GM18502 (cell line): ENCODE measurements at regions not wholly inside any gene's neighbourhood (a gene's known extent, or its start where the extent isn't known, plus 50 kb on each side); places are given as distances from the start of the nearest gene placed in this dataset.

ENCODE experiments used
- ATAC-seq: cut with Tn5 transposase; IDR thresholded peaks from one replicate; pipeline ENCODE4 v1.9.1; 2021; ENCODE audit warnings: mild to moderate bottlenecking; ENCODE audit not compliant: unreplicated experiment, poor library complexity

DNA sequence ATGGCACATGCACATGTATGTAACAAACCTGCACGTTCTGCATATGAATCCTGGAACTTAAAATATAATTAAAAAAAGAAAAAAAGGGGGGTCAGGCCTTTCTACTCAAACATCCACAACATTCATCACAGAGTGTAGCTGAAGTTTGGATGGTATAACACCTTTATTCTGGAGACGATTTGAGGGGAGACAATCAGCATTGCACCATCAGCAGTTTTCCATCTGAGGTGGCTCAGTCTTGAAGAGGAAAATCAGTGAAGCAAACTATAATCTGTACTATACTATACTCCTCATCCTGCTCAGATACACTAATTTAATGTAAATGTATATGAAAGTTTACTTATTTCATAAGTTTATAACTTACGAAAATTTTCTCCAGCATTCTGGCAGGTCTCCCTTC lies 969.7 kb downstream of the SLITRK1 start:
- no peak for ATAC-seq

DNA sequence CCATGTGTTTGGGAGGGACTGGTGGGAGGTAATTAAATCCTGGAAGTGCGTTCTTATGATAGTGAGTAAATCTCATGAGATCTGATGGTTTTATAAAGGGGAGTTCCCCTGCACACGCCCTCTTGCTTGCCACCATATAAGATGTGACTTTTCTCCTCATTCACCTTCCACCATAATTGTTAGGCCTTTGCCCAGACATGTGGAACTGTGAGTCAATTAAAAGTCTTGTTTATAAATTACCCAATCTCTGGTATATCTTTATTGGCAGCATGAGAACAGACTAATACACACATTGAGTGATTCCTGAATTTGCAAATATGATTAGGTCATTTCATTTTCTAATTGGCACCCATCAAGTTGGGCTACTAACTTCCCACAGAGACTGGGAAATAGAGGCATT lies 977.2 kb downstream of the SLITRK1 start:
- no peak for ATAC-seq

DNA sequence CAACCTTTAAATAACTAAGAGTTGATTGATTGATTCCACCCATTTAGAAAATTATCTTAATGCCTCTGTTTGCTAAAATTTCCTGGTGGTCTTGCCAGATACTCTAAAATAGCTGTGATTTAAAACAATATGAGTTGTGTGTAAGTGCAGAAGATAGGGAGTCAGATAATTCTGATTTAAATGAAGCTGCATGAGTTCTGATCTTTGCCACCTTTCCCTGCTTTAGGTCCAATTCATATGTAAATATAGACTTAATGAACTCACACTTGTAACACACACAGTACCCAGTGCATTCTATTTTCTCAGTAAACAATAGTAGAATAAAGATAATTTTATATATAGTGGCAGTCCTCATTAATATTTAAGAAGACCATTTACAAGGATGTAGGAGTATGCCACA lies 981.8 kb downstream of the SLITRK1 start:
- ATAC-seq: no peak

DNA sequence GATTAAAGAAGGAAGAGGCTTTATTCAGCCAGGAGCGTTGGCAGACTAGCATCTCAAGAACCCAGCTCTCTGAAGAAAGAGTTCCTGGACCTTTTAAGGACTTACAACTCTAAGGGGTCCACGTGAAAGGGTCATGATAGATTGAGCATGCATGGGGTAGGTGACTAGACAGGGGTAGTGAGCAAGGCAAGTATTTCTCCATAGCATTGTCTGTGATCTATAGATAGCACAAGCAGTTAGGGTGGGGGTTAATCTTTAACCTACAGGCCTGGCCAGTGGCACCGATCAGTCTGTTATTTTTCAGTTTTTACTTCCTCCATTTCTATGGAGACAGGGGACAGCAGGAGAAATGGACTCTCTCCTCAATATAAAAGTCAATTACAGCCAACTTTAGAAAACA lies 983.7 kb downstream of the SLITRK1 start:
- ATAC-seq: no peak

DNA sequence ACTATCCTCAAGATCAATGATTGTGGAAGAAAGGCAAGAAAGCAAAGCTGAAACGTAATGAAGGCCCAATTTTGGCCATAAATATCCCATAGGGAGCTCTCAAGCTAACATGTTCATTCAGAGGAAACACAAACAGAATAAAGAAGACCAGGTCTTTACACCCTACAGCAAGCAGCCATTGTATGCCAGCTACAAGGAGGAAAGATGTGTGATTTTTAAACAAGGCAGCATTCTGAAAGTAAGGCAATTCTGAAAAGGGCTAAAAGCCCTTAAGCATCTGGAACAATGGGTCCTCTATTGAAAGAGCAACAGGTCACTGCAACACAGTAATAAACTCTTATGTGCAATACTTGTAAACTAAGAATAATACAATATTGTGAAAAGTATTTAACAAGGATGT lies 1002.4 kb downstream of the SLITRK1 start:
- no peak for ATAC-seq

DNA sequence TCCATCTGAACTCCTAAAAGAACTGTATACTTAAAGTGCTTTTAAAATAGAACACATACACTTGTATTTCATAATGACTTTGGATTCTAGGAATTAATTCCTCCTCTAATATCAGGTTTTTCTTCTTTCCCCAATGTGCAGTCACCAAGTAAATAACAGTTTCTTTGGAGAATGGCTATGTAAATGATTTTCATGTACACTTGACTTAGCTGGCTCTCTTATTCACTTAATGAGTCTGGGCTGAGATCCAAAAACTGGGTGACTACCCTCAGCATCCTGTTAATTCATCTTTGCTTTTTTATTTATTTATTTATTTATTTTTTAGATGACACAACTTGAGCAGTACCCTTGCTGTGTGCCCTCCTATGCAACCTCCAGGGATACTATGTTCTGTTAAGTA lies 1003.7 kb downstream of the SLITRK1 start:
- ATAC-seq: no peak

DNA sequence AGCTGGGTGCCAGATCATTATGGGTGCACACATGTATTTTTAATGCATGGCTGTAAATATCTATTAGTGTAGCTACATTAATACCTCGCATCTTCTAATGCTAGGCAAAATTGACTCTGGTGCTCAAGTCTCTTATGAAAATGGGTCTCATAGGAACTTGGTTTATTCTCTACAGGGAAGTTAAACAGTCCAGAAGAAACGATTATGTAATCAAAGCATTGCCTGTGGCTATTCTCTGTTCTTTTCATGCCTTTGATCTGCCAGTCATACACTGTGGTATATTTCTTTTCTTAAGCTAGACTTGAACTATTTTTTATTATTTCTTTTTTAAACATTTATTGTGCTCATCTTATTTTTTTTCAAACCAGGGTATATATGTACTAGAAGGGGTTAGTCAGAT lies 1015.0 kb downstream of the SLITRK1 start:
- ATAC-seq: no peak

DNA sequence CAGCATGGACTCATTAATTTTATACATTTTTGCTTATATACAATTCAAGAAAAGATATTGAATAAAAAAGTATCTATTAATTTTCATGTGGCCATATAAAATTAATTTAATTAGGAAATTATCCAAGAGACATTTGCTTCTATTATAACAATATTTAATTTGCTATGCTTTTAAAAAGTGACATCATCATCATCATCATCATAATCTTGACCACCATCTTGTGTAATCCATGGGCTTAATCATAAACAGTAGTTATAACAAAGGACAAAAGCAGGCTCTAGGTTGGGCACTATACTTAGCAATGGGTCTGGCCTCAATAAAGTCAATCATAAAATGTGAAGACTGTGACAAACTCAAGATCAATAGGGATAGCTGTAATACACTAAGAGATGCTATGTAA lies 1031.6 kb downstream of the SLITRK1 start:
- ATAC-seq: no peak

DNA sequence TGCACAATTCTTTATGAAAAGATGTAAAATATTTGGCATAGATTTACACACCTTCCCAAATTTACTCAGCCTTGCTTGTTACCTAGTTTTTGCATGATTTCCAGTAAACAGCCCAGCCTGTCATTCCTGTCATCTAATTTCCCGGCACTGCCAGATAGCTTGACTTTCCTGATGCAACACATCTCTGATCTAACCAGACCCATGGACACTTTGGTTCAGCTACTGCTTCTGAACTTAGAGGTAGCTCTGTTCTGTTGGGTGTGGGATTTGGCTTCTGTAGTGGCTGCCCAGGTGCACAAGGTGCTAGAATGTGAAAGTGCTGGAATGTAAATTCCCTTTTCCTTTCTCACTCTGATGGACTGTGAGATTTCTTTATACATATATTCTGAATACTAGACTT lies 1033.5 kb downstream of the SLITRK1 start:
- ATAC-seq: no peak

DNA sequence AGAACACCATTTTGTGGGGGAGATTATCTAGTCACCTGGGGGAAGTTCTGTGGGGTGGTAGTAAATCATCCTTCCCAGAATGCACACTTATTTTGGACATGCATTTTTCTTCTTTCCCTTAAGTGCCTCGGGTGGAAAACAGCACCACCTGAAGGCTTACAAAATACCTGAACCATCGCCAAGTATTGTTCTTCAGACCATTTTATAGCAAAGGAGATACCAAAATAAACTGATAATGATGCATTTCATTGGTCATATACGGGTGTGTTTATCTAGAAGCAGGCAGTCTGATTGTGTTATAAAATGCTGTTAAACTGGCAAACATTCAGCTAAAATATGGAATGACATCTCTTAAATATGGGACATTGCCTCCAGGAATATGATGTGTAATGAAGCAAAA lies 1034.7 kb downstream of the SLITRK1 start:
- no peak for ATAC-seq

DNA sequence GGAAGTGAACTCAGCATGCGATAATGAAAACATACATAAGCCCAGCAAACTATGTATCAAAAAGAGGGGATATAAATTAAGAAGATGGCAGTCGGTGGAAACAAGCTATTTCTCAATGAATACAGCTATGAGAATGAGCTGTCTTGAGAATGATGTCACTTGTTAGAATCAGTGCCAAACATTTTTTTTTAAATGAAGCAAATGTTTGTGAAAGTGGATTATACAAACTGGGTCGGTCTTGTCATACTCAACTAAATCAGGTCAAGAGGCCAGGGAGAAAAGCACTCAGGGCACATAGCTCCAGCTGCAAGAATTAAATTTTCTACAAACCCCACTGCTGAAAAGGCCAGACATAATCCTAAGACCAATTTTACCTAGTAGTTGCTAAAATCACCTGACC lies 1048.4 kb downstream of the SLITRK1 start:
- ATAC-seq: no peak

DNA sequence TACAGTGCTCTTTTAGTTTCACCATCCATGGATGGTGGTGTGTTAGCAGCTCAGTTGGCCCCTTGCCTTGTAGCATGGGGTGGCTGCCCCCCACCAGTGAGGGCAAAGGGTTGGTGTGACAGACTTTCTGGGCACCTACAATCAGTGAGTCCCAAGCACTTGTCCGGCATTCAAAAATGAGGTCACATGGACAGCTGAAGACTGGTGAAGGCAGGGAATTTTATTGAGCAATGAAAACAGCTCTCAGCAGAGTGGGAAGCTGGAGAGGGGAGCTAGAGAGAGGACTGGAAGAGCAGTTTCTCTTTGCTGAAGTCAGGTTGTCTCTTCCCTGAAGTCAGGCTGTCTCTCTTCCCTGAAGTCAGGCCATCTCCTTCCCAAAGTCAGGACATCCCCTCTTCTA lies 1053.2 kb downstream of the SLITRK1 start:
- ATAC-seq: no peak

DNA sequence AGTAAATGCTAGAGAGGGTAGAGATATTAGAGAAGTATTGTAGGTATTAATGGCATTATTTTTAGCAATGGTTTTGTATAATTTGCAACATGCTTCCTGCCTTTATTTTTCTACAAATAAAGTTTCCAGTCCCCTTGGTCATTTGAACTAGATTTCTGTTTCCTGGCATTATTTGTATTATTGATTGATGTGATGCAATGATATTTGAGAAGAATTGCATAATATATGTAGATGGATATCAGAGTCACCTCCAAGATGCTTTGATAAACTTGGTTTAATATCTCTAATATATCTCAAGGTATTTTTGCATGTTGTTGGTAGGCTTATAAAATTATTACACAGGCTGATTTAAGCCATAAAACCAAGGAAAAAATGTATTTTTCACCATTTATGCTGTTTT lies 1054.5 kb downstream of the SLITRK1 start:
- ATAC-seq: no peak

DNA sequence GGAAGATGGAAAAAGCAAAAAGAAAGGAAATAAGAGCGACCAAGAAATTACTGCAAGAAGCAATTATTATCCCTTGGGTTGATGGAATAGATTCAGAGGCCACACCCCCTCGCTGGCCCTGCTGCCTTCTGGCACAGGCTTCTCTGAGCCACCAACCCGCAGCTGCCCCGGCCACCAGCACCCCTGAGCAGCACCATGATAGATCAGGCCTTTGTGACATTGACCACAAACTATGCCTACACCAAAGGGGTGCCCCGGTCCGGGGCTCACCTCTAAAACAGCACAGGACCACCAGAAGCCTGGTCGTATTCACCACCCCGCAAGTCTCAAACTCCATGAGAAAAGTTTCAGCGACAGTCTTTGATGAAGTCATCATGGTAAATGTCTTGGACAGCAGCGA lies 1059.3 kb downstream of the SLITRK1 start:
- no peak for ATAC-seq

DNA sequence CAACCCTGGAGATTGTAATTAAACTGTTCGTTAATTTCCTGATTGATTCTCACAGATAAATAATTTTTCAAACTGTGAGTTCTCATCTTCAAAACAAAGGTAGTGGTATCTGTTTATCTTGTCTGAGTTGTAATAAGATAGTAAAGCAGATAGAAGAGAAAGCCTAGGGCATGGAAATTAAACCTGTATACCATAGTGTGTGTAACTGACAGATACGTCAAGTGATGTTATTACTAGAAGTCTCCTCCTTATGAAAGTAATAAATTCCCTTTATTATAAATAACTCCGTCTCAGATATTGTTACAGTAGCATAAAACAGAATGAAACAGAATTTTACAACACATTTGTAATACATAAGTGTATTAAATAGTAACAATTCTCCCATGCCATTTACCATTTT lies 1065.1 kb downstream of the SLITRK1 start:
- no peak for ATAC-seq

DNA sequence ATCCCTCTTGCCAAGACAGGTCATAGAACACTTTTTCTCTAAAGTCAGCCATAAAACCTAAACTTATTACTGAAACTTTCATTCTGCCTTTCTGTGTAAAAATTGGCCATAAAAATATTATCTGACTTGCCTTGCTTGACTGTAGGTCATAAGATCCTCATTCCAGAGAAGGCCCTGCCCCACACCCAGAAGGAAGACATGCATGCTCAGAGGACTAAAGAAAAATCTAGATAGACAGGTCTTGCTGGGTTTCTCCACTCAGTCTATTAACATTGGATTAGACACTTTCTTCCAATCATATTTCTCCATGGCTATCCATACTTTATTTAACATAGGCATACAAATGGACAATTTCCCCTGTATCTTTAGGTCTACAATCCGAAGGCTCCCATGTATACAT lies 1066.5 kb downstream of the SLITRK1 start:
- ATAC-seq: no peak

DNA sequence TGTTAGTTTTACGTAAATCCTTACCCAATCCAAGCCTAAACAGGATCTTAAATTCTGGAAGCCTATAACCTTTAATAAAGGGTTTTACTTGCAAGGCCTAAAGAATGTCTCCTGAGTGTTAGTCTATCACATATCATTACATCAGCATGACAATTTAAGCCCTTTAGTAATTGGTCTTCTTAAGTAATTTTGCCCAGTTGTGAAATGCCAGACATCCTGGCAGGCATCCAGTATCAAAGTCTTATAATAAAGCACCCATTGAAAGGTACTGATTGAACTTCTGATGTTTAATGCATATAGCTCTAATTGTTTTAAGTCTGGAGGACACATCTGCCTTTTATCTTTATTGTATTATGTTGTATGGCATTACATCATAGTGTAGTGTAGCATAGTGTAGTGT lies 1078.9 kb downstream of the SLITRK1 start:
- ATAC-seq: no peak

DNA sequence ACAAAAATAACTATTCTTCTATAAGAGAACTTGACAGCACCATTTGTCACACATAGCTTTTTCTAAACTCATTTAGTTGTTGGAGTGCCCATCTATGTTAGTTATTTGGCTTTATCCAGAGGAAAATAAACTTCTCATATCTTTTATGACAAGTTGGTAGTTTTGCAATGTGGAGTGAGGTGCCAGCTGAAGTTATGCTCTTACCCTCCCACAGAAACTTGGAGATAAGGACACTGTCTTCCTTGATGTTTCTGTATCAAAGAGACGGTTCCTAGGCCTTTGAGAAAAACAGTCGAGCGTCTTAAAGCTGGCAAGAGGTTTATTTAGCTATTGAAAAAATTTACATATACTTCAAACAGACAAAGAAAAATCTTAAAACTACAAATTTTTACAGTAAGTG lies 1079.7 kb downstream of the SLITRK1 start:
- no peak for ATAC-seq

DNA sequence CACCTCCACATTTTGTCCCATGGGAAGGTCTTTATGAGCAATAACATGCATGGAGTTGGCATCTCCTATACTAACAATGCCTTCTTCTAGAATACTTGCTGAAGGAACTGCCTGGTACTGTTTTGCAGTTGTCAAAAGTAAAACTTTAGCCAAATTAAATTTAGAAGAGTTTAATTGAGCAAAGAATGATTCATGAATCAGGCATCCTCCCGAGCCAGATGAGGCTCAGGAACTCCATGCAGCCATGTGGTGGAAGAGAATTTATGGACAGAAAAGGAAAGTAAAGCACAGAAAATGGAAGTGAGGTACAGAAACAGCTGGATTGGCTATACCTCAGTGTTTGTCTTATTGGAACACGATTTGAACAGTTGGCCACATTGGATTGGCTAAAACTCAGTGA lies 1081.9 kb downstream of the SLITRK1 start:
- ATAC-seq: no peak

DNA sequence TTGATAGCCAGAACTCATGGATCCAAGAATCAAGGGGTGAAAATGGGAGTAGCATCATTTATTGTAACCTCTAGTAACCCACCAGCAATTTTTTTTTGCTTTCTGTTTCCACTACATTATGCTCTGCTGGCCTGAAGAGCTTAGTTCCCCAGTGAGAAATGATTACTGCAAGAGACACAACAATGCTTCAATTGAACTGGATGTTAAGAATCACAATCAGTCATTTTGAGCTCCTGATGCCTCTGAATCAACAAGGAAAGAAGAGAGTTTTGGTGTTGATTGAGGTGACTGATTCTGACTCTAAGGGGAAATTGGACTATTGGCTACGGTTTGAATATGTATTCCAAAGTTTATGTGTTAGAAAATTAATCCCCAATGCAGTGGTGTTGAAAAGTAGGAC lies 1084.4 kb downstream of the SLITRK1 start:
- ATAC-seq: no peak

DNA sequence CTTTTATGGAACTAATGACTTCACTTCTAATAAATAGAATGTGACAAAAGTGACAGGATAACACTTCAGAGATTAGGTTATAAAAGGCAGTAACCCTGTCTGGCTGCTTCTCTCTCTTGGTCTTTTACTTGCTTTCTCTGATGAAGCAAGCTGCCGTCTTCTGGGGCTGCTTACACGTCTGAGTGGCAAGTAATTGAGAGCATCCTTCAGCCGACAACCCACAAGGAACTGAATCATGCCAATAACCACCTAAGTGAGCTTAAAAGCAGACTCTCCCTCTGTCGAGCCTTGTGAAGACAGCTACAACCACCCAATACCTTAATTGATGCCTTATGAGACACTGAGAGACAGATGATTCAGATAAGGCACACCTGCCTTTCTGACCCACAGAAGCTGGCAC lies 1091.2 kb downstream of the SLITRK1 start:
- ATAC-seq: no peak

DNA sequence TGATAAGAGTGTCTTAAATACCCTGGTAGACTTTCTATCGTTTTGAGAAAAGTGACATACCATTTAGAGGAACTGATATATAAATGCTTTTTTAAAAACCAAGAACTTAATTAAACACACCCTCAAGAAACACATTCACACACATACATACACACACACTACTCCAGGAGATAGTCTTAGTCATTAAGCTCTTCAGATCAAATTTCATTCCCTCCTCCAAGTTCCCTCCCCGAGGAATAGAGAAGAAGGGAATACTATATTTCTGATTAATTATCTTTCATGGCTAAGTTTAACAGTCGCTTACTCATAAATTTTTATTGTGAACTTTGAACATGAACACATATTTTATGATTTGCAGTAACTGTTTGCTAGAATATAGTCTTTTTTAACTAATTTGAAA lies 1109.5 kb downstream of the SLITRK1 start:
- no peak for ATAC-seq

DNA sequence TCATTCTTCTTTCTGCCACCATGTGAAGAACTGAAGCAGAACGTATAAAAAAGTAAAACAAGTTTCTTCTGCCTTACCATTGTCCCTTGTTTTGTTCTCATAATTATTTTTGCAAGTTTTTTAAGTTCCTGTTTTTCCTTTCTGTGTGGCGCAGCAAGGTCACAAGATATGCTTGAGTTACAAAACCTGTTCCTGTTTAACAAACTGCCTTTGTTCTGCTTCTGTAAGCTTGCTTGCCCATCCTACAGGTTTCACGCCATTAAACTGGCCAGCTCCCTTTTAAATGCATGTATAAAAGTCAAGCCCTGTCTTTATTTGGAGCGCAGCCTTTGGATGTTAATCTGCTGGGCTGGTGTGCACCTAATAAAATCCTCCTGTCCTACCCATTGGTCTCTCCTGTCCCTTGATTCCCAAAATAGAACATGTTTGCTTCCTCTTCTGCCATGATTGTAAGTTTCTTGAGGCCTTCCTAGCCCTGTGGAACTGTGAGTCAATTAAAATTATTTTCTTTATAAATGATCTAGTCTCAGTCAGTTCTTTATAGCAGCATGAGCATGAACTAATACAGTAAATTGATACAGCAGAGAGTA lies 1115.4 kb downstream of the SLITRK1 start:
- ATAC-seq: no peak
